ENCODE measurements at regions not wholly inside any gene's neighbourhood (a gene's known extent, or its start where the extent isn't known, plus 50 kb on each side); places are given as distances from the start of the nearest gene placed in this dataset.
A peak's percentile ranks its signal among the peaks of the same experiment; 100 is the strongest.

DNA sequence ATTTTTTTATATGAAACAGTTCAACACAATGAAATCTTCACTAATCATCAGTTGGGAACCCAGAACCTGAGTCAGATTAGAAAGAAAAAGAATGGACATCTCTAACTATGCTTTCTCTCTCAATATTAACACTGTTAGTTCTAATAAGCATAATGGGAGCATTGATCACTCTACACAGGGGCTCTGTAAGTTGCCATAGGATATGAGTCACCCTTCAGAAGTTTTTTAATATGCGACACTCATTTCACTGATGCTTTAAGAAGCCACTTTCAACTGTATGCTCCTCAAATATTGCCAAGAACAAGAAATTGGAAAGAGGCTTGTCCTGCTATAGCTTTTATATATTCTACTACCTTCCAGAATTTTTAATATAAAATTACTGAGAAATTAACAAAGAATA is 187.0 kb downstream of the AASDH start:
- DNase-seq: no peak

DNA sequence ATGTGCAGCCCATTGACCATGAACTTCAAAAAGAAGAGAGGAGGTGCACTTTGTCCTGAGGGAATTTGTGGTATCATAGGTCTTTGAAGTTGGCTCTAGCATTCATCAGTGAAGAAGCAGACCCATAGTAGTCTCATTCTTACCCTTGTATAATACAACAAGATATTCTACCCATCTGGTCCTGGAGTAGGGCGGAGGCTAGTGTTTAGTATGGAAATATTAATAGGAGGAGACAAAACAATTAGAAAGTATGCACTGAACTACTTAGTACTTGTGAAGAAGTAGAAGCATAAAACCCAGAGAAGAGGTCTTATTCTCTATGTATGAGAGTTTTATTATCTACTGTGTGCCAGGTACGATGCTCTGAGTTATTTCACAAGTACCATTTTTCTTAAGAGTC is 189.0 kb downstream of the AASDH start:
- DNase-seq: no peak

DNA sequence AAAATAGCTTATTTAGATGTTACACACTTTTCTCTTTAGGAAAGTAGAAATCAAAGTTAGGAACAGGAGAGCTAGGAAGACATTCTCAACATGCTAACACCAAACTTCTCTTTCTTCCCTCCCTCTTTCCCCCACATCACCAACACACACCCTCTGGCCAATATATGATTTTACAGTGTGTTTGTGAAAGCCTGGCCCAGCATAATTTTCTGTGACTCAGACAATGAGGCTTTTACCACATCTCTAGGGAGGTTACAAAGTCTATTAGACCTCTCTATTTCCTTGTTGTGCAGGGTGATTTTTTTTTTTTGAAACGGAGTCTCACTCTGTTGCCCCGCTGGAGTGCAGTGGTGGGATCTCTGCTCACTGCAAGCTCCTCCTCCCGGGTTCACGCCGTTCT is 189.9 kb downstream of the AASDH start:
- no peak for DNase-seq

DNA sequence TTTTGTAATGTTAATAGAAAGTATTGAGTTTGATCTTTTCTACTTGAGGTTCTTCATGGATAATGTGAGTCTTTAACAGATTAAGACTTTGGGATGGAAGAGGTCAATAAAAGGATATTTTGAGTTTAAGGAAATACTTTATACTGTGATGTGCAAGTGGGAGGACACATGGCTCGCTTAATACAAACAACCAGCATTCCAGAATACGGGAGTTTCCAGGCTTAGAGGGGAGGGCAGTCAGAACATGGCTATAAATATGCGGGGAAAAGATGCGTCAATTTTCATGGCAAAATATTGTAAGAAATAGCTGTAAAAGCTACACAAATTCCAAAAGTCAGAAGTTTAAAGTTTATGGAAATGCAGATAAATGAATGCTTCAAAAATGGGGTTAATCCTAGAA is 192.3 kb downstream of the AASDH start:
- no peak for DNase-seq

DNA sequence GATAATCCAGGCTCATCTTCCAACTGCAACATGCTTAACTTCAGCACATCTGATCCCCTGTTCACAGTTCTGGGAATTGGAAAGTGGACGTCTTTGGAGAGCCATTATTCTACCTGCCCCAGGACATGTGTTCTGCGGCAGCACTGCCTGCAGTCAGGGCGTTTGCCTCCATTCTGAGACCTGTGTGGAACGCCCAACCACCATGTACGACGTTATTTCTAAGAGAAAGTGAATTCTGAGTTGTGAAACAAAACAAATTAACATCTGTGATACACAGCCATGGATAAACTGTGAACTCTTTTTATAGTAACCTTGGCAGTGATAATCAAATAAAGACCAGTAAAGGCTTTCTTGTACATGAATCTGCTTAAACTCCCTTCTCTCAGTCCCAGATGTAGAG is 195.8 kb downstream of the AASDH start:
- DNase-seq: no peak

DNA sequence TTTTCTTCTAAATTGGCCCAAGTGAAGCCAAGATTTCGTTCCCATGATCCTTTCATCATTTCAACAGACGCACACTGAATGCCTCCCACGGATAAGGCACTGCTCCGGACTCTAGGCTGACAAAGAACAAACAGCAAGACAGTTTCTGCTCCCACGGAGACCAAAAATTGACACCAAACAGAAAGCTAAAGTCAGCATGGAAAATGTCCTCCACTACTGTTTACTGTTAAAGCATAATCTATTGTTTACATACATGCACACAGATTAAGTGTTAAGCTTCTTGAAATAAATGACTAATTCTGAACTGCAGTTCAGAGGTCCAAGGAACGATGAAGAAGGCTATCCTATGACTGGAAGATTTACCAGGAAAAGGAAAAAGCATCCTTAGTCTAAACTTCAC is 199.6 kb downstream of the AASDH start:
- DNase-seq: peak; percentile 21

DNA sequence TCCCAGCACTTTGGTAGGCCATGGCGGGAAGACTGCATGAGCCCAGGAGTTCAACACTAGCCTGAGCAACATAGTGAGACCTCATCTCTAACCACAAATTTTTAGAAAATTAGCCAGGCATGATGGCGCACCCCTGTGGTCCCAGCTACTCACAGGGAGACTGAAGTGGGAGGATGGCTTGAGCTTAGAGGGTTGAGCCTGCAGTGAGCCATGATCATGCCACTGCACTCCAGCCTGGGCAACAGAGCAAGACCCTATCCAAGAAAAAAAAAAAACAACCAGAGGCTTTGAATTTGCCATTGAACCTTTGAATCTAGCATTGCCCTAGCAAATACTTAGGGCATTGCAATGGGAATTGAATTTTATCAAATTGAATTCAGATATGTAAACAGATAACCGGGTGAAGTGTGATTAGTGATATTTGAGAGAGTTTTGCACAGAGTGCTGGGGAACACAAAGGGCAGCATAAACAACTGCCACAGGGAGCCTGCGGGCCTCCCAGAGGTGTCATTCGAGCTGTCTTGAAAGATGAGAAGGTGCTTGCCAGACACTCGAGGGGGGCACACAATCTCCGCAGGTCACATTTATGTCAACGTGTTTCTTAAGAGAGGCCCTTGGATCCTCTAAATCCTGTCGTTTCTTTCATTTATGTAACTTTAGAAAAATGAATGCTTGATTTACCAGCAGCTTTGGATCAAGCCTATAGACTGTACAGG is 200.3 kb downstream of the AASDH start:
- peak; percentile 70 for DNase-seq

DNA sequence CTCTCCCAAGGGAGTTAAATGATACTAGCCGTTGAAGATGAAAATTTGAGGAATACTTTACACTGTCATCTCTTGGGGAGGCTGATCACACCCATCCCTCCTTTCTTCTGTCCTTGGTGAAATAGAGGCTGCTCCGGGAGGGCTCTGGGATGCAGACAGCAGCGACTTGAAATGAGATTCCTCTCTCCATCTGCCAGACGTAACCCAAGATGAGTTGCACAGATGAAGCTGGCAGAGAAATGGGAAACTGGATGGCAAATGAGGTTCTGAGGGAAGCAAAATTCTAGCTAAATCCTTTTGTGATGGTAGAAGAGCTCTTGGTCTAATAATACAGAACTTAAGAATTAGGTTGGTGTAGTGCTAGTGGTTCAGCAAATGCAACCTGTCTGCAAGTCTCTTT is 201.4 kb downstream of the AASDH start:
- peak; percentile 90 for DNase-seq

DNA sequence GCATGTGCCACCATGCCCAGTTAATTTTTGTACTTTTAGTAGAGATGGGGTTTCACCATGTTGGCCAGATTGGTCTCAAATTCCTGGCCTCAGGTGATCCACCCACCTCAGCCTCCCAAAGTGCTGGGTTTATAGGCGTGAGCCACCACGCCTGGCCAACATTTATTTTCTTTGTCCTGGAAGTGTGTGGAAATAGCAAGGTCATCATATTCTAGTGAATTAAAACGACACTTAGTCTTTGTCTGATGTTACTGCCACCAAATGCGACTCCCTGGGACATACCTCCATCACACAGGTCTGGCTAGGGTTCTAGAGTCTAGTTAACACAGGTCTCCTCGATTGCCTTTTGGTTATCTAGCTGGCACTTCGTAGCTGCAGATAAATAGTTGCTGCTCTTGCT is 203.1 kb downstream of the AASDH start:
- DNase-seq: no peak

DNA sequence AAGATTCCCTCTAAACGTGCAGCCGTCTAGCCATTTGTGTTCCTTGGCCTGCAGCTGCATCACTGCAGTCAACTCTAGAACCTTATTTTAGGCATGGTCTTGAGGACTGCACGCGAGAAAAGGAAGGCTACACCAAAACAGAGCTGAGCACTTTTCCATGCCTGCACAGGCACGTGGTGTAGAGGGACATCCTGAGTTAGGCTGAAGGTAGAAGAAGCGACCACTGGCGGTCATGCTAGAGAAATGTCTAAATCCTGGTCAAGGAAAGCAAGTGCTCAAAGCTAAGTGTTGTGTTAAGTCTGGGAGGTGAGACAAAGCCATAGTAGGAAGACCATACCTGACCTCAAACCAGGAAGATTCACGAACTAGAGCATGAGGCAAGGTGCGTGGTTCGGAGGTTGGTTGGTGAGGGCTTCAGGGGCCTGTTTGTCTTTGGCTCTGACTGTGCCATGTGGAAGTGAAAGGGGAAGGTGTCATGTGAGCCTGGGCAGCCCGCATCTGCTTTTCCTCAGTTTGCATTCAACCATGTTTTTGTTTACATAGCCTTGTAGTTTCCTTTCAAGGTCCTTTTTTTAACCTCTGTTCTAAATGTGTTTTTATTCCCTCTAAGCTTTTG is 203.8 kb downstream of the AASDH start:
- DNase-seq: no peak

DNA sequence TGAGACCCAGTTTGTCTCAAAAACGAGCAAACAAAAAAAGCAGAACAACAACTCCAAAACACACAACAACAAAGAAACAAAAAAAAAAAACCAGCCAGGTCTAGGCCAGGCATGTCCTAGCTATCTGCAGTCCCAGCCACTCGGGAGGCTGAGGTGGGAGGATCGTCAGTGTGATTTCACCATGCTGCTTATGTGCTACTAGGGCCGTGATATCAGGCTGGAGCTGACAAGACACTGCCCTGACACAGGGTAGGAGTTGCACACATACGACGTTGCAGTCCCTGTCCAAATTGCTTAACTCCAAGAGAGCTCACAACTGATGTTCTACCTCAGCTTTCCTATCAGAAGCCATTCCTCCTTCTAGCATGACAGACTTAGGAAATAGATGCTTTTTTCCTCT is 204.9 kb downstream of the AASDH start:
- DNase-seq: no peak

DNA sequence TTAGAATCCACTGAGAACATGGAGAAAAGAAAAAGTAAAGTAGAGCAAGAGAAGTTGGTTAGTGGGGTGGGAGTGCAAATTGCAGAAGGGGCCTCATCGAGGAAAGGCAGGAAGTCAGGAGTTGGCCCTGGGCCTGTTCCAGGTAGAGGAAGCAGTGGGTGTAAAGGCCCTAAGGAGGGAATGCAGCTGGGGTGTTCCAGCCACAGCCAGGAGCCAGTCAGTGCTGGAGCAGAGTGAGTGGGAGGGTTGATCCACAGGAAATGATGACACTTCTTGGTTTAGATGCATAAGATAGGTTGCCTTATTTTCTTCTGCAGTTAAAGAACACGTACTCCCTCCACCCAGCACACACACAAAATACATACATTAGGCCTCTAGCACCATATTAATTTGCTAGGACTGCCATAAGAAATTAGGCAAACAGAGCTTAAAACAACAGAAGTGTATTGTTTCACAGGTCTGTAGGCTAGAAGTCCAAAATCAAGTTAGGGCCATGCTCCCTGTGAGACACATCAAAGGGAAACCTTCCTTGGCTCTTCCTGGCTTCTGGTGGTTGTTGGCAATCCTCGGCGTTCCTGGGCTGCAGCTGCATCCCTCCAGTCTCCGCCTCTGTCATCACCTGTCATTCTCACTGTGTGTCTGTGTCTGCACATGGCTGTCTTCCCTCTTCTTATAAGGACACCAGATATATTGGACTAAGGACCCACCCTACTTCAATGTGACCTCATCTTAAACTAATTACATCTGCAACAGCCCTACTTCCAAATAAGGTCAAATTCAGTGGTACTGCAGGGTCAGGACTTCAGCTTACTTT is 205.9 kb downstream of the AASDH start:
- DNase-seq: no peak

DNA sequence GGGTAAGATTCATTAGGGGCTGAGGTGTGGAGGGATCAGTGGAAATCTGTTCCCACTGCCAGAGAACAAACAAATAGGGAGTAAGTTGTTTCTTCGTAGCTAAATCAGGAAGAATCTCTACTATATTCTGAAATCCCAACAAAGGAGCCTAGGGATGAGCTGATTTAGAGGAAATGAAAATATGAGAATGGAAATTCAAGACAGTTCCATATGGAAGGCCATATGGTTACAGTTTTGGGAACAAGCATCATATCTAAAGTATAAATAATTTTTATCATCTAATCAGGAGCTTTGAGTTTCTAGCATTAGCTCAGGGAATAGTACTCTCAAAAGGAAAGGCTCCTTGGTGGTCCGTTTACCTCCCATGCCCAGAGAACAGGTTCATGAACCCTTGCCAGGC is 218.2 kb downstream of the AASDH start:
- DNase-seq: no peak

DNA sequence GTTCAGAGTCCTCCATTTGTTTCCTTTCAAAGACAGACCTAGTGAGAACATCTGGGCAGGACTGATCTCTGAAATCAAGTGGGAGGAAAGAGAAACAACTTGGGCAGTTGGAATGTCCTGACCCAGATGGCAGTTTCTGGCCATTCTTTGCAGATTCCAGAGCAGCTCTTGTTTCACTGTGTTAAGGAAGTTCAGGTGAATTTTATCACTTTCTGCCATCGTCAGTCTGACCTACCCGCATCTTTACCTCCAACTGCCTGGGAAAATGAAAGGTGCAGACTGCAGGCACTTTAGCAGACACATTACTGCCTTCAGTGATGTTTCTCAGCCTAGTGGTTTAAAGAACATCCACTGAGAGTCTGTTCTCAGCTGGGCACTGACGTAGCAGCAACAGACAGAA is 216.2 kb downstream of the CEP135 start:
- DNase-seq: no peak

DNA sequence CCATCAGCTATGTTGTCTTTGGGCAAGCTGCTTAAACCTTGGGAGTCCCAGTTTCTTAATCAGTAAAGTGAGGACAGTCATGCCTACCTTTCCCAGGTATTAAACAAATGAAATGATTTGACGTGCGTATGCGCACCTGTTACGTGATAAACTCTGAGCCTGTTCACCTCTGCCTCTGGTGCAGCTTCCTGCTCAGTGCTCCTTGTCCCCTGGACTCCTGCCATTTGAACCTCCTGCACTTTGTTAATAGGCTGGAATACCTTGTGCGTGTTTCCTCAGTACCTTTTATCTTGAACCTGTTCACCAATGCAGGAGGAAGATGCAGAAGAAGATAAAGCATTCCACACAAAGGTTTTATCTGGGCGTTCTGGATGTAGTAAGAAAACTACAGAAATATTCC is 211.9 kb downstream of the CEP135 start:
- DNase-seq: no peak

DNA sequence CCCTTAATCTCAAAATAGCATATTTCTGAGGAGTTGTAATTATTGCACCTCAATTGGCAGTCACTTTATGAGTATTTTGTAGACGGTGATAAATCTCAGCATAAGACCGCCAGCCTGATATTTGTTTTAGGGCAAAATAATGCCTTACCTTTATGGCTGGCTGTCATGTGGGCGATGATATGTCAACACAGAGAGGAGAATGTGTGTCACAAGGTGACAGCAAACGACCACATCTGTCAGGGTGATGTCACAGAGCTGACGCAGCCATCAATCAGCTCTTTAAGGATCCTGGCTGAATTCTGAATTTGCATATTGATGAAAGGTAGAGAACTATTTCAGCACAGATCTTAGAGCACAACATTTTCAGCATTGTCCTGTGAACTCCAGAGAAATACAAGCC is 209.7 kb downstream of the CEP135 start:
- DNase-seq: no peak

DNA sequence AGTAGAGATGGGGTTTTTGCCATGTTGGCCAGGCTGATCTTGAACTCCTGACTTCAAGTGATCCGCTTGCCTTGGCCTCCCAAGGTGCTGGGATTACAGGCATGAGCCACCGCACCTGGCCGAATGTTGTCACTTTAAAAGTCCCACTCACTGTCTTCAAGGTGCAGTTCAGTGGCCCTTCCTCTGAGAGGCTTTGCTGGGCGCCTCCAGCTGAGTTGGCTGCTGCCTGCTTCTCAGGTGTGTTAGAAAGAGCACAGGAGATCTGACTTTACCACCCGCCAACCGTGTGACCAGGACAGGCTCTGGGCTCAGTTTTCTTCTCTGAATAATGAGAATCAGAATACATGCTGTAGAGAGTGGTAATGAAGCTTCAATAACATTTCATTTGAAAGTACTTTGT is 207.4 kb downstream of the CEP135 start:
- DNase-seq: no peak

DNA sequence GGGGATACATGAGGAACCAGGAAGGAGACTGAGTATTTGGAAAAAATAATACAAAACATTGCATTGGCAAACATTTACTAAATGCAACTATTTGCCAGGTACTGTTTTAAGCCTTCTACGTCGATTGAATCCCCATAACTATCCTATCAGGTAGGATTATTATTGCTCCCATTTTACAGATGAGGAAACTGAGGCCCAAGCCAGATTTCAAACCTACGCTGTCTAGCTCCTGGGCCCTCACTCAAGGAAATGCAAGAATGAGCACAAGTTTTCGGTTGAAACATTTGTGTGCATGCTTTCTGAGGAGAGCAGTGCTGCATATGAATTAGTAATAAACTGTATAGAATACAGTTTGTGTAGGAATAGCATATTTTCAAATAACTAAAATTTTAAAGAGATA is 206.7 kb downstream of the CEP135 start:
- no peak for DNase-seq

DNA sequence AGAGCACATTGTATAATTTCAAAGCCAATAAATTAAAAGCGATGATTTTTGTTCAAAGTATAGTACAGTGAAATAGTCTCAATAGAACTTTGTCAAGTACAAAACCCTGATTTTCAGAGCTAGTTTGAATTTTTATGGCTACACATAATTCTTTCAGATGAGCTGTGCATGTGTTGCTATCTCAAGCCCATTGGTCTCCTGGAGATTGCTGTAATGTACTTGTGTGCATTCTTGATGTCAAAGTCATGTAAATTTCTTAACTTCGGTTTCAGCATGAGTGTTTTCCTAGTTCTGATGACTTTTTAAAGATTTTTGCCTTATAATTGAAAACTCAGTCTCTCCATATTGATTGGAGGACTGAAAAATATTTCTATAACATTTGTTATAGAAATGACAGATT is 200.8 kb downstream of the CEP135 start:
- no peak for DNase-seq

DNA sequence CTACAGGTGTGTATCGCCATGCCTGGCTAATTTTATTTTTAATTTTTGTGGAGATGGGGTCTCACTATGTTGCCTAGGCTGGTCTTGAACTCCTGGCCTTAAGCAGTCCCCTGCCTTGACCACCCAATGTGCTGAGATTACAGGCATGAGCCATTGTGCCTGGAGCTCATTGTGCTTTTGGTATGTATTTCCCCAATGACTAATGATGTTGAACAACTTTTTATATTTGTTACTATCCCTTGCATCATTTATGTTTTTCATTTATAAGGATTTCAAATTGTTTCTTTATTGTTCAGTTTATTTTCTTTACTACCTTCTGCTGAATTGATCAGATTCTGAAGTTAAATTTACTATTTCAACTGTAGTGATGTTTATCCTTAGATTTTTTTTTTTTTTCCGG is 199.7 kb downstream of the CEP135 start:
- DNase-seq: no peak

DNA sequence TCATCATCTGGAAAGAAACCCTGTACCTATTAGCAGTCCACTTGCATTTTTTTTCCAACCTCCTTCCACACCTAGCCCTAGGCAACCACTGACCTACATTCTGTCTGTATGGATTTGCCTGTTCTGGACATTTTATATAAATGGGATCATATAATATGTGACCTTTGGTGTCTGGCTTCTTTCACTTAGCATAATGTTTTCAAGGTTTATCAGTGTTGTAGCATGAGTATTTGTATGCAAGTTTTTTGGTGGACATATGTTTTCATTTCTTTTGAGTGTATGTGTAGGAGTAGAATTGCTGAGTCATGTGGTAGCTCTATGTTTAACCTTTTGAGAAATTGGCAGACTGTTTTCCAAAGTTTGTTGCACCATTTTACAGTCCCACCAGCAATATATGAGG is 198.6 kb downstream of the CEP135 start:
- DNase-seq: no peak

DNA sequence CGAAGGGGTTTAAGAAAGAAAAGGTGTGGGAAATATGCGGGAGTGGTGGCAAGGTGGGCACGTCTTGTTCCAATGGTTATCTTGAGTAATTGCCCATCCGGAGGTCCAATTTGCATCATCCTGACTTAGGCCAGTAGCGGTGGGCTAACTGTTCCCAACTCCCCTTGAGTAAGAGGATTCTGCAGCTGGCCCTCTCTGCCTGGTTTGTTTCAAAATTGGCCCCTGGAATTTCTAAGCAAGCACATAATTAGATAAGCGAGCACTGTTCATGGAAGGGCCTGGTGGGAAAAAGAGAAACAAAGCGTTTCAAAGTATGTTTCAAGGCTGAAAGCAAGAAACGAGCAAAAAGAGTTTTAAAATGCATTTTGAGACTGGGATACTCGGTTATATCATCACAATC is 198.2 kb downstream of the CEP135 start:
- no peak for DNase-seq

DNA sequence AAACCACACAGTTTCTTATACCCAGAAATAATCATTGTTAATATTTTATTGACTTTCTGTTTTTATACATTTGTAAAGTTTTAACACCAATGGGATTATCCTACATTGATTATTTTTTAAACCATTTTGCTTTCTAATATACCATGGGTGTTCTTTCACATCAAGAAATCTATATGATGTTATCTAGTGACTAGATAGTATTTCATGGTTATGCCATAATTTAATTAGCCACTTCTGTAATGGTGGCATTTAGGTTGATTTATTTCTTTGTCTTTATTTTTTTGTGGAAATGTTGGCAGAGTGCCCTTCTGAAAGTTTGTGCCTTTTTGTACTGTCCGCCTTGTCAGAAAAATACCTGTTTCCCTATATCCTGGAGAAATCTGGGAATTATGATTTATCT is 193.3 kb downstream of the CEP135 start:
- DNase-seq: no peak

DNA sequence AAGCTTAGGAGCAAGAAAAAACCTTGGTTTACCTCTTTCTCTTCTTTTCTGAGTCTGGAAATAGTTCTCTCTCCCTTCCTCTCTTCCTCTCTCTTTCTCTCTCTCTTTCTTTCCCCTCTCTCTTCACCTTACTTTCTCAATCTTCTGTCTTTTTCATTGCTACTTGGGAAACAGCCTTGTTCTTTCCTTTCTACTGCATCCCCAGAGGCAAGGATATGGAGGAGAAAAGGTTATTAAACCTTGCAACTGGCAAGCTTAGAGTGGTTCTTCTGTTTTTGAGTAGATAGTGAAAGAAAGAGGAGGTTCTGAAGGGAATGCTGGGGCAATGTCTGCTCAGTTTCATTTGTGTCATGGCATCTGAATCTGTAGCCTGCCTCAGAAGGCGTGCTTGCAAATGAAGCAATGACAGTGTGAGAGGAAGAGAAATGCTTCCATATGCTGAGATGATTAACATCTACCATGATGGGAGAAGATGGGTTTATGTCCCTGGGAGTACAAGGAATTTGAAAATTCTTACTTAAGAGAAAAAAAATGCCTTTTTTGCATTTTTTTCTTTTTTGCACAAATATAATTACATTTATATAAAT is 190.6 kb downstream of the CEP135 start:
- DNase-seq: no peak
